Fibroblast of the aortic adventitia (primary cell): ENCODE measurements at regions not wholly inside any gene's neighbourhood (a gene's known extent, or its start where the extent isn't known, plus 50 kb on each side); places are given as distances from the start of the nearest gene placed in this dataset.
A peak's percentile ranks its signal among the peaks of the same experiment; 100 is the strongest.

ENCODE experiments used
- DNase-seq: peaks from one replicate; pipeline ENCODE4 v3.0.0-alpha.2; 2010; ENCODE audit warnings: low read depth
- H3K4me3 ChIP-seq: 2 replicates; pipeline ENCODE4 v1.5.1; 2011; ENCODE audit warnings: low read depth, mild to moderate bottlenecking, control low read depth, low read length, moderate library complexity
- CTCF ChIP-seq: IDR thresholded peaks from 2 replicates; pipeline ENCODE4 v1.5.1; 2011; ENCODE audit warnings: mild to moderate bottlenecking, low read length, control low read depth, inconsistent platforms; ENCODE audit not compliant: insufficient read depth

GRCh38 chr11:10373340-10373739 is 68.5 kb downstream of the ADM start:
- H3K4me3 ChIP-seq, result no peak overlapping the region
- TF ChIP-seq CTCF, result no peak
- peak; percentile 41 for DNase-seq

DNA sequence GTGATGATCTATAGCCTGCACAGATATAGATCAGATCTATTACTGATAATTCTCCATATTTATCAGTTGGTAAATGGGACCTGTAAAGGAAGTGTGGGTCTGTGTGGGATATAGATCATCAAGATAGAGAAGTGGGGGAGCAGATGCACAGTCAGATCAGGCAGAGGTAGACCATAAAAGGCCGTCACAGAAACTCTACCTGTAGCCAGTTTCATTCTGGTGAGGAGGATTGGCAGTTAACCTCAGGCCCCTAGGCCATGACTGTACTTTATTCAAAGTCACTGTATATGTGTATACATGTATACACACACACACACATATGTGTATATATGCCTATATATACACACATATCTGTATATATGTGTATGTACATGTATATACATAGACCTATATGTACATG is 69.1 kb downstream of the ADM start:
- H3K4me3 ChIP-seq, result no peak overlapping the region
- TF ChIP-seq CTCF, result no peak
- DNase-seq, result no peak

DNA sequence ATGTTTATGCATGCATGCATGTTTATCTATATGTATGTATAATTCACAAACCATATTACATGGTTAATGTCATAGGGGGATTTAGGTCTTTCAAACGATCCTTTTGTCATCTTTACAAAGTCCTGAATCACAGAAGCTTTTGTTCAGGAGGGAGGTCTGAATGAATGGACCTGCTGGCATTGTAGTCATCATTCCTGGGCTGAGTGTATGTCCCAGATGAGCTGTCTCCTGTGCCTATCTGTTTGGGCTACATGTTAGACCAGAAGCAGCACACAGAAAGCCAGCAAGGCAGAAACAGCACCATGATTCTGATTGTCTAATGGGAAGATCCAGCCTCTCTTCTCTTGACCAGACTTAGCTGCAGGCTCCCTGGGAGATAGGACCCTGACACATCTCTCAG is 69.5 kb downstream of the ADM start:
- no peak for TF ChIP-seq CTCF
- no peak overlapping the region for H3K4me3 ChIP-seq
- DNase-seq, result no peak

GRCh38 chr11:10375280-10375971 is 70.6 kb downstream of the ADM start:
- no peak overlapping the region for H3K4me3 ChIP-seq
- DNase-seq, result peak; percentile 97
- no peak for TF ChIP-seq CTCF

DNA sequence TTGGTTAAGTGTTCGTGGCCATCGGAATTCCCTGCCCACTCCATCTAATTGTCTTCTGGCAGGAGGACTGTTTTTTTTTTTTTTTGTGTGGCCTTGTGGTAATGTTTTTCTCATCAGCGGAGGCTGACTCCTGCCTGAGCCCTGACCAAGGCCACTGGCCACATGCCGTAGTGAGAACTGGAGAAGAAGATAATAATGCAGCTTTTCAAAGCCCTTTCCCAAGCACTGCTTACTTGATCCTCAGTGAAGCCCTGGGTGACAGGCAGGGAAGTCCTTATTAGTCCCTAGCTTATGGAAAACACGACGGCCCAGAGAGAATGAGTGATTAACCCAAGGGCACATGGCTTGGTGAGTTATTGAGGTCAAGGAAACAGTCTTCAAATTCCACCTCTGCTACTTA is 71.2 kb downstream of the ADM start:
- TF ChIP-seq CTCF, result no peak
- H3K4me3 ChIP-seq, result no peak overlapping the region
- peak; percentile 85 for DNase-seq

DNA sequence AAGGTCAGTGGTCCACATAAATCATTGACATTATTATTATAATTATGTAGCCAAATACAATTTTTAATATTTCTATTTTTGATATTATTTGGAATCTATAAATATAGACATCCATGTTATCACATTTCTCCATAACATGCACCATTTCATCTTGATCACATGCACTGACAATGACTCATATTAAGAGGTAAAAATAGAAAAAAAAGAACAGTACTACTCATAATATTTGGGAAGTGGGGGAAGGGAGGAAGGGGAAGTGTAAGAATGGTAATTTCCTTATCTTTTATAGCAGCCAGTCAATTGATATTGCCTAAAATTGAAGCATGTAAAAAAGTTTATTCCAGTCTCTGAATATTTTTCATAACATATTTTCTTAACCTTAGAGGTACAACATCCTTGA is 72.3 kb downstream of the ADM start:
- DNase-seq, result no peak
- H3K4me3 ChIP-seq, result no peak overlapping the region
- TF ChIP-seq CTCF, result no peak

GRCh38 chr11:10378362-10378761 is 73.5 kb downstream of the ADM start:
- no peak for DNase-seq
- no peak for TF ChIP-seq CTCF
- no peak overlapping the region for H3K4me3 ChIP-seq
